AG09319 (cell line): ENCODE measurements at regions not wholly inside any gene's neighbourhood (a gene's known extent, or its start where the extent isn't known, plus 50 kb on each side); places are given as distances from the start of the nearest gene placed in this dataset.
"Not testable (repeated sequence)": the region's sequence is repeated elsewhere in the genome, so short reads cannot be mapped to it uniquely, and the experiment has no call there.

ENCODE experiments used
- DNase-seq: peaks from one replicate; pipeline ENCODE4 v3.0.0-alpha.2; 2010; ENCODE audit warnings: low read depth; ENCODE audit errors: extremely low read depth
- CTCF ChIP-seq: IDR thresholded peaks from 2 replicates; pipeline ENCODE4 v1.5.1; 2011; ENCODE audit warnings: low read depth, mild to moderate bottlenecking, inconsistent platforms, low read length, moderate library complexity

- DNase-seq, result no peak
These were observed 210.0 kb downstream of the MAP2K4 start for GRCh38 chr17:12230481-12231354.

GRCh38 chr17:12231355-12231682 is 210.6 kb downstream of the MAP2K4 start:
- no peak for TF ChIP-seq CTCF
- no peak for DNase-seq

More at GRCh38 chr17:12230481-12231354, 210.0 kb downstream of the MAP2K4 start:
- no peak for TF ChIP-seq CTCF

- not testable (repeated sequence) for DNase-seq
These were observed 218.3 kb downstream of the MAP2K4 start for GRCh38 chr17:12239021-12239420.

- no peak for DNase-seq
- TF ChIP-seq CTCF, result no peak
These were observed 221.8 kb downstream of the MAP2K4 start for GRCh38 chr17:12242345-12242954.

- no peak for TF ChIP-seq CTCF
- no peak for DNase-seq
These were observed 227.1 kb downstream of the MAP2K4 start for GRCh38 chr17:12247761-12248160.

- TF ChIP-seq CTCF, result no peak
These were observed 230.3 kb downstream of the MAP2K4 start for GRCh38 chr17:12250973-12251372.

GRCh38 chr17:12252462-12252861 is 231.8 kb downstream of the MAP2K4 start:
- no peak for TF ChIP-seq CTCF
- DNase-seq, result no peak

More at GRCh38 chr17:12250973-12251372, 230.3 kb downstream of the MAP2K4 start:
- DNase-seq, result no peak
